ENCODE measurements at regions not wholly inside any gene's neighbourhood (a gene's known extent, or its start where the extent isn't known, plus 50 kb on each side); places are given as distances from the start of the nearest gene placed in this dataset.
"Not testable (repeated sequence)": the region's sequence is repeated elsewhere in the genome, so short reads cannot be mapped to it uniquely, and the experiment has no call there.

DNA sequence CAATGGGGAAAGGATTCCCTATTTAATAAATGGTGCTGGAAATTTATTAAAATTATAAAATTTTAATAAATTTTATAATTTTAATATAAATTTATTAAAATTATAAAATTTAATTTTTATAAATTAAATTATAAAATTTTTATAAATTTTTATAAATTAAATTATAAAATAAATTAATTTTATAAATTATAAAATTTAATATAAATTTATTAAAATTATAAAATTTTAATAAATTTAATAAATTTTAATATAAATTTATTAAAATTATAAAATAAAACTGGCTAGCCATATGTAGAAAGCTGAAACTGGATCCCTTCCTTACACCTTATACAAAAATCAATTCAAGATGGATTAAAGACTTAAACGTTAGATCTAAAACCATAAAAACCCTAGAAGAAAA is 356.7 kb upstream of the TFPI start:
- TF ChIP-seq POLR2A (IDR thresholded peaks at IDR 0.05) = not testable (repeated sequence)
- TF ChIP-seq, protein P1, sequence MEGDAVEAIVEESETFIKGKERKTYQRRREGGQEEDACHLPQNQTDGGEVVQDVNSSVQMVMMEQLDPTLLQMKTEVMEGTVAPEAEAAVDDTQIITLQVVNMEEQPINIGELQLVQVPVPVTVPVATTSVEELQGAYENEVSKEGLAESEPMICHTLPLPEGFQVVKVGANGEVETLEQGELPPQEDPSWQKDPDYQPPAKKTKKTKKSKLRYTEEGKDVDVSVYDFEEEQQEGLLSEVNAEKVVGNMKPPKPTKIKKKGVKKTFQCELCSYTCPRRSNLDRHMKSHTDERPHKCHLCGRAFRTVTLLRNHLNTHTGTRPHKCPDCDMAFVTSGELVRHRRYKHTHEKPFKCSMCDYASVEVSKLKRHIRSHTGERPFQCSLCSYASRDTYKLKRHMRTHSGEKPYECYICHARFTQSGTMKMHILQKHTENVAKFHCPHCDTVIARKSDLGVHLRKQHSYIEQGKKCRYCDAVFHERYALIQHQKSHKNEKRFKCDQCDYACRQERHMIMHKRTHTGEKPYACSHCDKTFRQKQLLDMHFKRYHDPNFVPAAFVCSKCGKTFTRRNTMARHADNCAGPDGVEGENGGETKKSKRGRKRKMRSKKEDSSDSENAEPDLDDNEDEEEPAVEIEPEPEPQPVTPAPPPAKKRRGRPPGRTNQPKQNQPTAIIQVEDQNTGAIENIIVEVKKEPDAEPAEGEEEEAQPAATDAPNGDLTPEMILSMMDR (IDR thresholded peaks at IDR 0.05) = not testable (repeated sequence)

All from testis (tissue), 2 donors.